Hepatocyte (in vitro differentiated cells): ENCODE measurements at regions not wholly inside any gene's neighbourhood (a gene's known extent, or its start where the extent isn't known, plus 50 kb on each side); places are given as distances from the start of the nearest gene placed in this dataset.

Source experiments
- CTCF ChIP-seq: fragments of 200-600 bp; sonication (generic); IDR thresholded peaks from 2 replicates; pipeline ENCODE4 v1.5.1; 2016; ENCODE audit warnings: antibody characterized with exemption, mild to moderate bottlenecking; ENCODE audit not compliant: poor library complexity
- EZH2 ChIP-seq: fragments of 200-600 bp; sonication (generic); IDR thresholded peaks from 2 replicates; pipeline ENCODE4 v1.6.1; 2016; ENCODE audit warnings: antibody characterized with exemption, mild to moderate bottlenecking, borderline replicate concordance

GRCh38 chr9:73889023-73889422, 608.1 kb upstream of the RORB start:
- TF ChIP-seq CTCF (no peak), EZH2 (no peak)
